ENCODE measurements at regions not wholly inside any gene's neighbourhood (a gene's known extent, or its start where the extent isn't known, plus 50 kb on each side); places are given as distances from the start of the nearest gene placed in this dataset.

DNA sequence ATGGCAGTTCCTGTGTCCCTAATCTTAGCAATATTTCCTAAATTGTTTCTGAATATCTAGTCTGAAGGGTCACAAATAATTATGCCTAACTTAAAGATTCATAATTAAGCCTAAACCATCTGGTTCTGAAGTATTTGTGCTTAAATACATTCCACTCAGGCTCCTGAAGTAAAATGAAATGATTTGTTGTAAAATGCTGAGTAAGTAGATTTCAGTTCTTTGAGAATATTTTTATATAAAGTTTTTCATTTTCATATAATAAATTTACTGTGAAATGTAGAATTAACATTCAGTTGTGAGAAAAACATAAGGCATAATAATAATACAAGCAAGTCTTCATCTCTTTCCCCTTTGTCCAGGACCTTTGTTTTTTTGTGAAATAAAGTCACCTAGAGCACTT lies 330.6 kb upstream of the IMPG1 start:
- no peak for DNase-seq (ENCODE audit: low read depth)
- H3K4me3 ChIP-seq (ENCODE audit: low read depth, low read length), result no peak overlapping the region
- TF ChIP-seq, protein P1, sequence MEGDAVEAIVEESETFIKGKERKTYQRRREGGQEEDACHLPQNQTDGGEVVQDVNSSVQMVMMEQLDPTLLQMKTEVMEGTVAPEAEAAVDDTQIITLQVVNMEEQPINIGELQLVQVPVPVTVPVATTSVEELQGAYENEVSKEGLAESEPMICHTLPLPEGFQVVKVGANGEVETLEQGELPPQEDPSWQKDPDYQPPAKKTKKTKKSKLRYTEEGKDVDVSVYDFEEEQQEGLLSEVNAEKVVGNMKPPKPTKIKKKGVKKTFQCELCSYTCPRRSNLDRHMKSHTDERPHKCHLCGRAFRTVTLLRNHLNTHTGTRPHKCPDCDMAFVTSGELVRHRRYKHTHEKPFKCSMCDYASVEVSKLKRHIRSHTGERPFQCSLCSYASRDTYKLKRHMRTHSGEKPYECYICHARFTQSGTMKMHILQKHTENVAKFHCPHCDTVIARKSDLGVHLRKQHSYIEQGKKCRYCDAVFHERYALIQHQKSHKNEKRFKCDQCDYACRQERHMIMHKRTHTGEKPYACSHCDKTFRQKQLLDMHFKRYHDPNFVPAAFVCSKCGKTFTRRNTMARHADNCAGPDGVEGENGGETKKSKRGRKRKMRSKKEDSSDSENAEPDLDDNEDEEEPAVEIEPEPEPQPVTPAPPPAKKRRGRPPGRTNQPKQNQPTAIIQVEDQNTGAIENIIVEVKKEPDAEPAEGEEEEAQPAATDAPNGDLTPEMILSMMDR (IDR thresholded peaks at IDR 0.05; ENCODE audit: insufficient read depth, low read depth, low read length), result no peak

DNA sequence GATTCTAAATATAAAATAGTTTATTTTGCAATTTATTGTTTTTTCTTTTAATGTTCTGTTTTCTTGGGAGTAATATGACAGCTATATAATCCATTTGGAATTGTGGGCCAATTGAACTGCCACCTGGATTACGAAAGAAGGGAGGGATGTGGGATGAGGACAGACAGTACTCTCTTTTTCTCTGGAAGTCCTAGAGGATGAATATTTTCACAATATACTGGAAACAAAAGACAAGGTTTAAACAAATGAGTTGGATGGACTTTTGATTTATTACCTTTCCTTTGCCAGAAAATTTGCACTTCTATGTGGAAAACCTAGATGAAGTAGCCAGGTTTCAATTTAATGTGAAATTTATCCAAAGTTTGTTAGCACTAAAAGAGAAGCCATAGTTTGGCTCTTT lies 325.5 kb upstream of the IMPG1 start:
- no peak for DNase-seq (ENCODE audit: low read depth)
- TF ChIP-seq, protein P1 (IDR thresholded peaks at IDR 0.05; ENCODE audit: insufficient read depth, low read depth, low read length), result no peak

DNA sequence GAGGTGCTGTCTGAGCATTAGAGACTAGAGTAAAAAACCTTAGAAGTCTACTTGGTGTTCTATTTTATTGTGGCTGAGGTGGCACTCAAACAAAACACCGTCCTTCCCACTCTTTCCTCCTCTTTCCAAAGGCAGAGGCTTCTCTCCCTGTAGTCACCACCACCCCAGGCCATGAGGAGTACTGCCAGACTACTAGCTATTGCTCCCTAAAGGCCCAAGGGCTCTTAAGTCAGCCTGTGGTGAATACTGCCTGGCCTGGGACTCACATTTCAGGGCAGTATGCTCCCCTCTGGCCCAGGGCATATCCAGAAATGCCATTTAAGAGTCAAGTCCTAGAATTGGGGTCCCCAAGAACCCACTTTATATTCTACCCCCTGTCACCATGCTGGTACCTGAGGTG lies 309.7 kb upstream of the IMPG1 start:
- no peak overlapping the region for H3K4me3 ChIP-seq (ENCODE audit: low read depth, low read length)
- TF ChIP-seq, protein P1 (IDR thresholded peaks at IDR 0.05; ENCODE audit: insufficient read depth, low read depth, low read length), result no peak
- DNase-seq (ENCODE audit: low read depth), result no peak

More for the DNA sequence above, 325.5 kb upstream of the IMPG1 start:
- no peak overlapping the region for H3K4me3 ChIP-seq (ENCODE audit: low read depth, low read length)

DNA sequence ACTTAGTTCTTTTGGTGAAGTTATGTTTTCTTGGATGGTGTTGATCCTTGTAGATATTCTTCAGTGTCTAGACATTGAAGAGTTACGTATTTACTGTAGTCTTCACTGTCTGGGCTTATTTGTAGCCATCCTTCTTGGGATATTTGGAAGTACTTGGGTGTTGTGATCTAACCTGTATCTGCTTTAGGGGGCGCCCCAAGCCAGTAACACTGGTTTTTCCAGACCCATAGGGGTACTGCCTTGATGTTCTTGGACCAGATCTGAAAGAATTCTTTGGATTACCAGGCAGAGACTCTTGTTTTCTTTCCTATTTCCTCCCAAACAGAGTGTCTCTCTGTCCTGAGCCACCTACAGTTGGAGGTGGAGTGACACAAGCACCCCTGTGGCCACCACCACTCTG lies 309.1 kb upstream of the IMPG1 start:
- TF ChIP-seq, protein P1 (IDR thresholded peaks at IDR 0.05; ENCODE audit: insufficient read depth, low read depth, low read length), result no peak
- H3K4me3 ChIP-seq (ENCODE audit: low read depth, low read length), result no peak overlapping the region

DNA sequence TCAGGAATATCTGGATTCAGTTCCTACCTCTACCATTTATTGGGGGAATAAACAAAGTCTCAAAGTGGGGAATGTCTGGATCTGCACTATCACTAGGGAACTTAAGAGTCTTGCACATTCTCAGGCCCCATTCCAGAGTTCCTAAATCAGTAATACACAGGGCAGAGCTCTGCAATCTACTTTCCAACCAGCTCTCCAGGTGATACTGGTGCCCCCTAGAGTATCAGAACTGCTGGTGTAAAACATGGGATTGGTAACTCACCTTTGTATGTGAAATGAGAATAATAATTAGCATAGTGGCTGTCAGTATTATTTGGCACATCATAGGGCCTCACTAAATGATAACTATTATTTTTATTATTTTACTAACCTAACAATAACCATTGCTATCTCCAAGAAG lies 278.8 kb upstream of the IMPG1 start:
- TF ChIP-seq, protein P1 (IDR thresholded peaks at IDR 0.05; ENCODE audit: insufficient read depth, low read depth, low read length), result no peak
- no peak for DNase-seq (ENCODE audit: low read depth)
- no peak overlapping the region for H3K4me3 ChIP-seq (ENCODE audit: low read depth, low read length)

More for the DNA sequence above, 309.1 kb upstream of the IMPG1 start:
- no peak for DNase-seq (ENCODE audit: low read depth)

DNA sequence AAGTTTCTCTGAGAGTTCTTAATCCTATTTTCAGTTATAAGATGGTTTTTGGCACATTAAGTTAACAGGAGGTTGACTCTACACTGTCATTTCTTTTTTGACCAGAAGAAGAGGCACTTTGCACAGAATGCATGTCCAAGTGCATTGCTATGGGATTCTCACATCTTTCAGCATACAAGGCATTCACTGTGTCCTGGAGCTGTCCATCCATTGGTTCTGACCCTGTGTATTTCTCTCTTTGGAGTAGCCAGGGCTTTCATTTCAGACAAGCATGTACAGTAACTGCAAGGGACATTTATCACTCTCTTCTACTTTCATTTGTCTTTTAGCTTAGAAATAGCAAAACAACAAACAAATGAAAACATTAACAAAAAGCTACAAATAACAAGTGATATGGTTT lies 275.1 kb upstream of the IMPG1 start:
- TF ChIP-seq, protein P1 (IDR thresholded peaks at IDR 0.05; ENCODE audit: insufficient read depth, low read depth, low read length), result no peak
- H3K4me3 ChIP-seq (ENCODE audit: low read depth, low read length), result no peak overlapping the region
- no peak for DNase-seq (ENCODE audit: low read depth)

DNA sequence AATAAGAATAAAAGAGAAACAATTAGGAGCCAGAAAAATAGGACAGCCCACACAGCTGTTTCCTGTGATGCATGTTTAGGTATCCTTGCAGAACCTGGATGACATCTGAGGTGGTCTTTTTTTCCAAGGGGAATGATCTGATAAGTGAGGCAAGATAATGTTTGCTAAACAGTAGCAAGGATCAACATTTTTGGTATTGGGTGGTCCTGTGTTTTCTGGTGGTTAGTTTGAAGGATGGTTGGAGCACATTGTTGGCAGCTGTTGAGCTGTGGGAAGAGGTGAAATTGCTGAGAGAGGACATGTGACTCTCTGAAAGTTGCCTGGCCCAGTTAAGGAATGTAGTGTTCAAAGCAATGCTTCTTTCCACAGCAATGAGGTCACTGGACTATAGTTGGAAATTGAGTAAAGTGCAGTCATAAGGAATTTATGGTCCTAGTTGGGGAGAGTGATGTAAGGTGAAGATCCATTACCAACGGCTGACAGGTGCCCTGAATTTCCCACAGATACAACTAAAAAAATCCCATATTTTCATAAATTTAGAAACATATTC lies 270.2 kb upstream of the IMPG1 start:
- DNase-seq (ENCODE audit: low read depth), result no peak

More for the DNA sequence above, 270.2 kb upstream of the IMPG1 start:
- no peak overlapping the region for H3K4me3 ChIP-seq (ENCODE audit: low read depth, low read length)
- TF ChIP-seq, protein P1 (IDR thresholded peaks at IDR 0.05; ENCODE audit: insufficient read depth, low read depth, low read length), result no peak
